SK-N-MC (cell line): ENCODE measurements at regions not wholly inside any gene's neighbourhood (a gene's known extent, or its start where the extent isn't known, plus 50 kb on each side); places are given as distances from the start of the nearest gene placed in this dataset.

ENCODE experiments used
- DNase-seq: peaks from one replicate; pipeline ENCODE4 v3.0.0-alpha.2; 2011; ENCODE audit warnings: low read depth, low spot score
- H3K27ac ChIP-seq: fragments of 200-600 bp; sonication (generic); 2 replicates; pipeline ENCODE4 v1.5.1; 2016; ENCODE audit warnings: mixed run types
- H3K36me3 ChIP-seq: fragments of 200-600 bp; sonication (generic); 2 replicates; pipeline ENCODE4 v1.6.1; 2017; ENCODE audit warnings: antibody characterized with exemption, low read length, mixed read lengths; ENCODE audit not compliant: insufficient read depth
- H3K4me3 ChIP-seq: fragments of 200-600 bp; sonication (generic); 2 replicates; pipeline ENCODE4 v1.5.1; 2016
- H3K9ac ChIP-seq: fragments of 200-600 bp; sonication (generic); 2 replicates; pipeline ENCODE4 v1.8.0; 2017; ENCODE audit warnings: mixed run types, mixed read lengths; ENCODE audit not compliant: insufficient read length
- H3K9me3 ChIP-seq: fragments of 200-600 bp; sonication (generic); 2 replicates; pipeline ENCODE4 v1.6.1; 2017; ENCODE audit warnings: low read depth, mild to moderate bottlenecking, antibody characterized with exemption, low read length, moderate library complexity, mixed read lengths
- EZH2 ChIP-seq: fragments of 200-600 bp; sonication (generic); IDR thresholded peaks from one replicate; pipeline ENCODE4 v1.6.1; 2017; ENCODE audit warnings: antibody characterized with exemption
- FOXP2 ChIP-seq: optimal IDR thresholded peaks from 2 replicates; pipeline ENCODE3; 2011; ENCODE audit warnings: mild to moderate bottlenecking, moderate library complexity; ENCODE audit not compliant: insufficient read depth; ENCODE audit errors: extremely low read length, control extremely low read depth
- POLR2AphosphoS5 ChIP-seq: IDR thresholded peaks from 2 replicates; pipeline ENCODE4 v1.6.1; 2012; ENCODE audit warnings: mild to moderate bottlenecking, low read depth, low read length, borderline replicate concordance

DNA sequence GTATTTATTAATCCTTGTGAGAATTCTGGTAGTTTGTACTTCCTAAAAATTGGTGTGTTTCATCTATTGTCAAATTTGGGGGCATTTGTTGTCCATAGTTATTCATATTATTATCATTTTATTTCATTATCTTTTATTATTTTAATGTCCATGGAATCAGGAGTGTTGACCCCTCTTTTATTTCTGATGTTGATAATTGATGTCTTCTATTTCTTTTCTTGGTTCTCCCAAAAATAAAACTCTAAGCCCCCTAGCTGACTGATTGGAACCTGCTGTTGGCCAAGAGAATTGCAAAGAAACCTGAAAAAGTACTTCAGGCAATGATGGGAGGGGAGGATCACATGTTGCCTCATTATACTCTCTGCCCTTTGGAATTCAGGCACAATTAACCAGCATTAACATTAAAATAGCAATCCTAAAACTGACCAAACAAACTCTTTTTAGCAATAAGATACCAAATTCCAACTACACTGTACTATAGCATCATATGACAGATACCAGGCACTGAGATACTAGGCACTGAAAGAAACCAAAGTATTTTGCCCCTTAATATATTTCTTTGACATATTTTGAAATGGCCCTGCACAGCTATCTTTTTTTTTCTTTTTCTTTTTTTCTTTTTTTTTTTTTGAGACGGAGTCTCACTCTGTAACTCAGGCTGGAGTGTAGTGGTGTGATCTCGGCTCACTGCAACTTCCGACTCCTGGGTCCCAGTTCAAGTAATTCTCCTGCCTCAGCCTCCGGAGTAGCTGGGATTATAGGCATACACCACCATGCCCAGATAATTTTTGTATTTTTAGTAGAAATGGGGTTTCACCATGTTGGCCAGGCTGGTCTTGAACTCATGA lies 1097.2 kb upstream of the CNTNAP5 start:
- Histone ChIP-seq H3K9me3 (no peaks in the 10 kb centered on the region), H3K36me3 (no peaks in the 10 kb centered on the region), H3K4me3 (no peak overlapping the region), H3K9ac (no peak overlapping the region), H3K27ac (no peak overlapping the region)
- TF ChIP-seq EZH2: no peak
- TF ChIP-seq POLR2AphosphoS5: no peak
- no peak for TF ChIP-seq FOXP2
- DNase-seq: no peak

DNA sequence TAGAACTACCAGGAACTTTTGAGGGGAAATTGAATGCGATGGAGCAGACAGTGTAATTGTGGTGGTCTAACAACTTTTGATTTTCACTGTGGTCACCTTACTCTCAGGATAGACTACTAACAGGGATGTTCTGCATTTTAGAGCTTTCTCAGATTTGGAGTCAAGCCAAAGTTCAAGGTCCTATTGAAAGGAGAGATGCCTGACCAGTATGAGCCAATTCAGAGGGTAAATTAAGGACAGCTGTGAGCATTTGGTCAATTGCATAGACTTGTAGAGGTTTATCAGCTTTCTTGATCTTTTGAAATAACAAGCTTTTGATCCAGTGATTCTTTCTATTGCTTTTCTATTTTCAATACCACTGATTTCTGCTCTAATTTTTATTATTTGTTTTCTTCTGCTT lies 1095.7 kb upstream of the CNTNAP5 start:
- Histone ChIP-seq H3K9ac (no peak overlapping the region), H3K27ac (no peak overlapping the region), H3K9me3 (no peaks in the 10 kb centered on the region), H3K36me3 (no peaks in the 10 kb centered on the region), H3K4me3 (no peak overlapping the region)
- TF ChIP-seq FOXP2 (no peak), POLR2AphosphoS5 (no peak)
- no peak for DNase-seq

GRCh38 chr2:122935506-122935905 lies 1089.6 kb upstream of the CNTNAP5 start:
- H3K27ac ChIP-seq: no peak overlapping the region
- TF ChIP-seq FOXP2 (no peak), EZH2 (no peak), POLR2AphosphoS5 (no peak)
- H3K9me3 ChIP-seq: no peaks in the 10 kb centered on the region
- no peak overlapping the region for H3K4me3 ChIP-seq
- H3K36me3 ChIP-seq: no peaks in the 10 kb centered on the region
- no peak overlapping the region for H3K9ac ChIP-seq
- DNase-seq: no peak

DNA sequence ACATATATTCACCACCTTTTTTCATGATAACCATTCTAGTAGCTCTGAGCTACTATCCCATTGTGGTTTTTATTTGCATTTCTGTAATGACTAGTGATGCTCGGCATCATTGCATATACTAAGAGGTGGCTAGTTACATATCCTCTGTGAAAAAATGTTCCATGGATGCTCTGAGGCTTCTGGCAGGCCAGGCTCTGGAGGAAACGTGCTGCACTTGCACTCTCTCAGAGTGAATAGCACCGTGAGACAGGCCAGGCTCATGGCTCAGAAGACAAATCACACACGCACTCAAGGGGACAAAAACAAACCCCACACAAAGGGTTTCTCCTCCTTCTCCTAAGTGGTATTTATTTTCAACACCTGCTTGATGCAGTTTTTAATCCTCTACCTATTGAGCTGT lies 1085.3 kb upstream of the CNTNAP5 start:
- H3K9ac ChIP-seq: no peak overlapping the region
- H3K27ac ChIP-seq: no peak overlapping the region
- no peak overlapping the region for H3K4me3 ChIP-seq
- DNase-seq: no peak
- no peaks in the 10 kb centered on the region for H3K9me3 ChIP-seq
- TF ChIP-seq POLR2AphosphoS5 (no peak), EZH2 (no peak), FOXP2 (no peak)
- H3K36me3 ChIP-seq: no peaks in the 10 kb centered on the region

GRCh38 chr2:122949523-122949922 lies 1075.6 kb upstream of the CNTNAP5 start:
- H3K9ac ChIP-seq: no peak overlapping the region
- no peaks in the 10 kb centered on the region for H3K9me3 ChIP-seq
- DNase-seq: no peak
- no peak for TF ChIP-seq POLR2AphosphoS5
- no peak for TF ChIP-seq EZH2
- no peak for TF ChIP-seq FOXP2
- no peaks in the 10 kb centered on the region for H3K36me3 ChIP-seq
- no peak overlapping the region for H3K4me3 ChIP-seq
- H3K27ac ChIP-seq: no peak overlapping the region

- H3K4me3 ChIP-seq: no peak overlapping the region
- no peaks in the 10 kb centered on the region for H3K36me3 ChIP-seq
- no peak for DNase-seq
- TF ChIP-seq FOXP2: no peak
- H3K27ac ChIP-seq: no peak overlapping the region
- H3K9ac ChIP-seq: no peak overlapping the region
- H3K9me3 ChIP-seq: no peaks in the 10 kb centered on the region
These were observed 1069.3 kb upstream of the CNTNAP5 start for GRCh38 chr2:122955776-122956175.

DNA sequence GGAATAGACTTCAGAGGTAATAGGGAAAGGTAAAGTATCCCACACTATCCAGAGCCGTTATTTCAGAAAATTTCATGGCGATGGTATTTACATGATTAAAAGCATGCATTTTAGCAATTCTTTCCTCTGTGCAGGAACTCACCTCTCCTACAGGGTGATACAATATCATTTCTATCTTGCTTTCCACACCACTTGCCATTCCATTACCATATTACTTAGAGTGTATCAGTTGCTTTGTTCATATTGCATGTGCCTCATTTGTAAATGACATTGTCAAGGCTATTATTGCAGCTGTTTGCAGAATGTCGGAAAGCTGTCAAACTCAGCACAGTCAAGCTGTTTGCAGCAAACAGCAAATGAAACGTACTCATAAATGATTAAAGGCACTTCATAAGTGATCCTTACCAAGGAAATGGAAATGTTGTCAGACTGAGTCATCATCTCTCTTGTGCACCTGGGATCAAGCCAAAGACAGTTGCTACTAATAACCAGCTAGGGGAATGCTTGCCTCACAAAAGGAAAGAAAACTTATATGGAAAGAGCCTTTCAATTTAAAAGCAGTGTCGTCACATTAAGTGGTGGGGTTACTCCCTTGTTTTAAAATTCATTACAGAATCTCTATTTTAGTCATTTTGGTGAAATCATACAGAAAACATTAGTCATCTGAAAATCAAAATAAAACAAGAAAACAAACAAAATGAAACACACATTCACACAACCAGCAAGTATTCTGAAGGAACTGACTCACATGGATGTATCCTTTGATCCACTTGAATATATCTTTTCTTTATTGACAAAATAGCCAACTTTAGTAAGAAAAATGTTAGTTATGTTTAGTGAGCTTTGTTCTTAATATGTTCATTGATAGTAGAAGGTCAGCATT lies 1064.1 kb upstream of the CNTNAP5 start:
- H3K4me3 ChIP-seq: no peak overlapping the region
- H3K36me3 ChIP-seq: no peaks in the 10 kb centered on the region
- no peak overlapping the region for H3K27ac ChIP-seq
- no peaks in the 10 kb centered on the region for H3K9me3 ChIP-seq
- TF ChIP-seq EZH2 (no peak), FOXP2 (no peak), POLR2AphosphoS5 (no peak)
- DNase-seq: no peak
- no peak overlapping the region for H3K9ac ChIP-seq

DNA sequence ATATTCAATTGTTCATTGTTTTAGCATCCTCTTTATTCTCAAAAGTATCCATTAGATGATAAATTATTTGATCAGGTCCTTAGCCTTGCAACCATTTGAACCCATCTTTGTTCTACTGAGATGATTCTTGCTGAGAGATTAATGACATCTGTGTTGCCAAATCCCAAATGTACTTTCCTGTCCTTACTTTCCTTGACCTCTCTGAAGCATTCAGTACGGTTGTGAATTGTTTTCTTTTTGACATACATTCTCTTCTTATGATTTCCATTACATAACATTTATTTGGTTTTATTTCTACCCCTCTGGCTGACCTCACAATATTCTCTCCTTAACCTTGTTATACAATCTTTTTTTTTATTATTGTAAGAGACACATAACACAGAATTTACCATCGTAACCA lies 1058.6 kb upstream of the CNTNAP5 start:
- Histone ChIP-seq H3K36me3 (no peaks in the 10 kb centered on the region), H3K27ac (no peak overlapping the region), H3K4me3 (no peak overlapping the region), H3K9ac (no peak overlapping the region), H3K9me3 (no peaks in the 10 kb centered on the region)
- TF ChIP-seq EZH2: no peak
- TF ChIP-seq FOXP2: no peak
- no peak for TF ChIP-seq POLR2AphosphoS5
- no peak for DNase-seq
